Right lobe of liver (tissue), 6 donors: ENCODE measurements at regions not wholly inside any gene's neighbourhood (a gene's known extent, or its start where the extent isn't known, plus 50 kb on each side); places are given as distances from the start of the nearest gene placed in this dataset.

Experiments used
- ATAC-seq, 4 donors: fragments of 200-7000 bp; cut with Tn5 transposase; one replicate each; pipeline ENCODE4 v1.9.1; 2020; ENCODE audit warnings: mild to moderate bottlenecking in 4 of 4, moderate library complexity in 4 of 4
- DNase-seq, 3 donors: peaks; one replicate each; pipeline ENCODE4 v3.0.0-alpha.2; 2020
- H3K27ac ChIP-seq, 3 donors: fragments of 200-600 bp; one replicate each; pipeline ENCODE4 v1.8.0; 2022
- H3K27me3 ChIP-seq, 2 donors: fragments of 200-600 bp; one replicate each; pipeline ENCODE4 v1.8.0; 2022
- H3K36me3 ChIP-seq, 4 donors: fragments of 200-600 bp; sonication (generic) in 1 of 4; one replicate each; pipeline versions ENCODE4 v1.5.1 to v1.8.0; 2017 to 2022; ENCODE audit warnings: control low read depth in 1 of 4
- H3K4me1 ChIP-seq, 4 donors: fragments of 200-600 bp; sonication (generic) in 1 of 4; one replicate each; pipeline versions ENCODE4 v1.5.1 to v1.8.0; 2017 to 2022; ENCODE audit warnings: control low read depth in 1 of 4
- H3K4me3 ChIP-seq, 3 donors: fragments of 200-600 bp; one replicate each; pipeline ENCODE4 v1.8.0; 2022
- H3K9me3 ChIP-seq, 4 donors: fragments of 200-600 bp; sonication (generic) in 1 of 4; one replicate each; pipeline versions ENCODE4 v1.5.1 to v1.8.0; 2017 to 2022; ENCODE audit warnings: control low read depth in 1 of 4
- POLR2A ChIP-seq: fragments of 450-650 bp; IDR thresholded peaks from one replicate; pipeline ENCODE4 v1.6.1; 2017; ENCODE audit warnings: antibody characterized with exemption, mild to moderate bottlenecking
- WGBS: methylation state at CpG from one replicate; pipeline ENCODE4 v1.1.6; 2018; ENCODE audit warnings: low coverage, low lambda C conversion rate; ENCODE audit not compliant: insufficient coverage; ENCODE audit errors: missing lambda C conversion rate; 5-methylcytosine and 5-hydroxymethylcytosine counted together
- intact Hi-C, 2 donors: fragments of 100-400 bp; cut with DNase I; formaldehyde crosslinking; loops; one replicate each; pipeline versions ENCODE4 v1.11.2 to v1.14.1; 2022
- TF ChIP-seq, protein P1 (sequence below), 4 donors: fragments of 200-600 bp in 3 of 4; fragments of 450-650 bp in 1 of 4; IDR thresholded peaks; one replicate each; pipeline versions ENCODE4 v1.5.1 to v1.8.0; 2016 to 2022; ENCODE audit warnings: antibody characterized with exemption in 4 of 4, mild to moderate bottlenecking in 2 of 4
- donor health status: DM: no; HTN: yes; CAD: no.
- donor health status: DM: no; HTN: no; CAD: no.
- donor health status: DM: no; HTN: no; CAD: no.
- donor health status: DM: no; HTN: yes; CAD: no.
- donor health status: DM: no; HTN: yes; CAD: no.

DNA sequence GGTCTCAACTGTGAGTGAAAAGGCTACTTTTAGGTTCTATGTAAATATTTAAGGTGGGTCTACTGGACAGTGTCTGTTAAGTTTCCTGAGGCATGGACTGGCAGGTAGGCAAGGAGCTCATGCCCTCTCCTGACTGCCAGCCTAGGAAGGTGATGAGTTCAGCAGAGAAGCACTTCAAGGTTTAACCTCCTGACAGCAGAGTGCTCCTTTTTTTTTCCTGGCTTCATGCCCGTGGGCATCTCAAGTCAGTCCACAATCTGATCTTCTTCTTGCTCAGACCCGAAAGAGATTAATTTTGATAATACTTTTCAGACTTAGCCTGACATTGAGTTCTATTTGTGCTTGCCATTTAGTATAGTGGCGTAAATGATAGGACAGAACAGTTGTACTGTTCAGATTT lies 241.9 kb upstream of the NREP start:
- Histone ChIP-seq H3K4me1 (no peaks in the 10 kb centered on the region), H3K27ac (no peak overlapping the region), H3K4me3 (no peak overlapping the region), H3K27me3 (no peaks in the 10 kb centered on the region), H3K36me3 (no peaks in the 10 kb centered on the region), H3K9me3 (no peaks in the 10 kb centered on the region)
- TF ChIP-seq, protein P1, sequence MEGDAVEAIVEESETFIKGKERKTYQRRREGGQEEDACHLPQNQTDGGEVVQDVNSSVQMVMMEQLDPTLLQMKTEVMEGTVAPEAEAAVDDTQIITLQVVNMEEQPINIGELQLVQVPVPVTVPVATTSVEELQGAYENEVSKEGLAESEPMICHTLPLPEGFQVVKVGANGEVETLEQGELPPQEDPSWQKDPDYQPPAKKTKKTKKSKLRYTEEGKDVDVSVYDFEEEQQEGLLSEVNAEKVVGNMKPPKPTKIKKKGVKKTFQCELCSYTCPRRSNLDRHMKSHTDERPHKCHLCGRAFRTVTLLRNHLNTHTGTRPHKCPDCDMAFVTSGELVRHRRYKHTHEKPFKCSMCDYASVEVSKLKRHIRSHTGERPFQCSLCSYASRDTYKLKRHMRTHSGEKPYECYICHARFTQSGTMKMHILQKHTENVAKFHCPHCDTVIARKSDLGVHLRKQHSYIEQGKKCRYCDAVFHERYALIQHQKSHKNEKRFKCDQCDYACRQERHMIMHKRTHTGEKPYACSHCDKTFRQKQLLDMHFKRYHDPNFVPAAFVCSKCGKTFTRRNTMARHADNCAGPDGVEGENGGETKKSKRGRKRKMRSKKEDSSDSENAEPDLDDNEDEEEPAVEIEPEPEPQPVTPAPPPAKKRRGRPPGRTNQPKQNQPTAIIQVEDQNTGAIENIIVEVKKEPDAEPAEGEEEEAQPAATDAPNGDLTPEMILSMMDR (IDR thresholded peaks at IDR 0.05) = no peak
- no peak for TF ChIP-seq POLR2A
- WGBS = 73% methylated on average over 3 of the region's 3 CpGs
- DNase-seq (no peak), ATAC-seq (no peak)
- intact Hi-C loops = no loop called here

DNA sequence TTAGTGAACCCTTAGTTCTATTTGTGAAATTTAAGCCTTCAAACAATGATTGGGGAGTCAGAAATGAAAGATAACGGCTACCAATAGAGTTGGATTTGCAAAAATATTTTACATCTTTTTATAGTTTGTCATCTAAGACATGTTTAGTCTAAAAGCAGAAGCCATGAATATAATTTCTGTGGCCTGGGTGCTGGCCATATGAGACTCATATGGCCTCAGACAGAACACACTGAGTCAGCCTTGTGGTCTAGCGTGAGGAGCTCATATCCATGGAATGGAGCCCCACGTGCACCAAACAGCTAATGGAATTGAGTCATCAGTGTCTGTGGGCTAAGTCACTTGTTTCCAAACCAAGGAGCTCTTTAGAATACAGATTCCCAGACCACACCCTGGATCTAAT lies 240.7 kb upstream of the NREP start:
- Histone ChIP-seq H3K36me3 (no peaks in the 10 kb centered on the region), H3K4me3 (no peak overlapping the region), H3K4me1 (no peaks in the 10 kb centered on the region), H3K27me3 (no peaks in the 10 kb centered on the region), H3K9me3 (no peaks in the 10 kb centered on the region), H3K27ac (no peak overlapping the region)
- TF ChIP-seq, protein P1 (IDR thresholded peaks at IDR 0.05) = no peak
- no peak for TF ChIP-seq POLR2A
- ATAC-seq (no peak), DNase-seq (no peak)
- intact Hi-C loops = no loop called here
- WGBS = 58% methylated on average over 2 of the region's 3 CpGs

GRCh38 chr5:111997308-111997707 lies 240.3 kb upstream of the NREP start:
- Histone ChIP-seq H3K27ac (no peak overlapping the region), H3K9me3 (no peaks in the 10 kb centered on the region), H3K27me3 (no peaks in the 10 kb centered on the region), H3K36me3 (no peaks in the 10 kb centered on the region), H3K4me3 (no peak overlapping the region), H3K4me1 (no peaks in the 10 kb centered on the region)
- DNase-seq (no peak), ATAC-seq (no peak)
- no peak for TF ChIP-seq POLR2A
- TF ChIP-seq, protein P1 (IDR thresholded peaks at IDR 0.05) = no peak
- intact Hi-C loops = no loop called here
- 68% methylated on average over 5 of the region's 5 CpGs for WGBS

GRCh38 chr5:111996574-111996973 lies 239.6 kb upstream of the NREP start:
- no peak for ATAC-seq
- no peak for TF ChIP-seq POLR2A
- TF ChIP-seq, protein P1 (IDR thresholded peaks at IDR 0.05) = no peak
- Histone ChIP-seq H3K4me1 (no peaks in the 10 kb centered on the region), H3K36me3 (no peaks in the 10 kb centered on the region), H3K9me3 (no peaks in the 10 kb centered on the region), H3K4me3 (no peak overlapping the region), H3K27ac (no peak overlapping the region), H3K27me3 (no peaks in the 10 kb centered on the region)
- DNase-seq = no peak
- intact Hi-C loops = no loop called here
- WGBS = 76% methylated on average over 2 of the region's 2 CpGs

DNA sequence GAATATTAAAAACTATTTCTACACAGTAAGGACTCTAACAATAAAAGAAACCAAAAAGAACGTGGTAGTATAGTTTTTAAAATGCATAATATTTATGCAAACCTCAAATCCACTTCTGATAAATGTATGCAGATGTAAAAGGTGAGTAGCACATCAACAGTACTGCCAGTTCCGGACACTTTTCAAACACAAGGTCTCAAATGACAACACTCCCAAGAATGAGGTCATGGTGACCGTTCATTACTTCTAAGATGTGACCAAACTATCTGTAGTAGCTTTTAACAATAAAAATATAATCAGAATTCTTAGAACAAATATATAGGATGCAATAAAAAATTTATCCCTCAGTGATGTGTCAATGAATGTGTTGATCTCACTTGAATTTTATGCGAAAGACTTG lies 238.7 kb upstream of the NREP start:
- TF ChIP-seq, protein P1 (IDR thresholded peaks at IDR 0.05) = no peak
- TF ChIP-seq POLR2A = no peak
- 65% methylated on average over 4 of the region's 4 CpGs for WGBS
- Histone ChIP-seq H3K27ac (no peak overlapping the region), H3K9me3 (no peaks in the 10 kb centered on the region), H3K27me3 (no peaks in the 10 kb centered on the region), H3K36me3 (no peaks in the 10 kb centered on the region), H3K4me3 (no peak overlapping the region), H3K4me1 (no peaks in the 10 kb centered on the region)
- intact Hi-C loops = no loop called here
- DNase-seq (no peak), ATAC-seq (no peak)
